ENCODE measurements at regions not wholly inside any gene's neighbourhood (a gene's known extent, or its start where the extent isn't known, plus 50 kb on each side); places are given as distances from the start of the nearest gene placed in this dataset.
A peak's percentile ranks its signal among the peaks of the same experiment; 100 is the strongest.

DNA sequence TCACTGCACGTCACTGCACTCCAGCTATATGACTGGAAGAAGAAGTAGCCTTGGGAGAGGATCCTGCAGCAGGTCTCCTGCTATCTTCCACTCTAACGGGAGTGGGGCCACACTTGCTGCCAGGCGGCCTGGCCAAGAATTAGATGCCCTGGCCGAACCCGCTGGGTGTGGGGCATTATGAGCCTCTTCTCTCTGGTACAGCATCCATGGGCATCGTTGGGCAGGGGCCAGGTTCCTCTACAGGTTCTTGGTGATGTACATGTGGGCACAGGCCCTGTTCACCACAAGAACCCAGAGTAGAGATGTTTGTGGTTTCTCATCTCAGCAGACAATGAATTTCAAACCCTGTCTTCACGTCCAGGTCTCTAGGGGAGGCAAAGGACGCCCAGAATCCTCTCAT lies 370.5 kb downstream of the NPHP4 start:
- no peak overlapping the region for H3K9ac ChIP-seq (ENCODE audit: low read length in 3 of 3)
- no peak for FAIRE-seq
- no peaks in the 10 kb centered on the region for H3K36me3 ChIP-seq (ENCODE audit: control insufficient read depth in 2 of 3, insufficient read depth in 3 of 3, low read length in 3 of 3)
- no peaks in the 10 kb centered on the region for H3K9me3 ChIP-seq (ENCODE audit: control insufficient read depth in 2 of 3, insufficient read depth in 1 of 3, low read length in 3 of 3)
- intact Hi-C loops (cut with DNase I): no loop called here
- H3K27me3 ChIP-seq (ENCODE audit: control insufficient read depth, insufficient read depth, low read length): no peaks in the 10 kb centered on the region
- no peak overlapping the region for H3K27ac ChIP-seq (ENCODE audit: low read depth in 2 of 2, low read length in 2 of 2)
- peak in 1 of 5 donors; percentile 16 for DNase-seq
- TF ChIP-seq, protein P1, sequence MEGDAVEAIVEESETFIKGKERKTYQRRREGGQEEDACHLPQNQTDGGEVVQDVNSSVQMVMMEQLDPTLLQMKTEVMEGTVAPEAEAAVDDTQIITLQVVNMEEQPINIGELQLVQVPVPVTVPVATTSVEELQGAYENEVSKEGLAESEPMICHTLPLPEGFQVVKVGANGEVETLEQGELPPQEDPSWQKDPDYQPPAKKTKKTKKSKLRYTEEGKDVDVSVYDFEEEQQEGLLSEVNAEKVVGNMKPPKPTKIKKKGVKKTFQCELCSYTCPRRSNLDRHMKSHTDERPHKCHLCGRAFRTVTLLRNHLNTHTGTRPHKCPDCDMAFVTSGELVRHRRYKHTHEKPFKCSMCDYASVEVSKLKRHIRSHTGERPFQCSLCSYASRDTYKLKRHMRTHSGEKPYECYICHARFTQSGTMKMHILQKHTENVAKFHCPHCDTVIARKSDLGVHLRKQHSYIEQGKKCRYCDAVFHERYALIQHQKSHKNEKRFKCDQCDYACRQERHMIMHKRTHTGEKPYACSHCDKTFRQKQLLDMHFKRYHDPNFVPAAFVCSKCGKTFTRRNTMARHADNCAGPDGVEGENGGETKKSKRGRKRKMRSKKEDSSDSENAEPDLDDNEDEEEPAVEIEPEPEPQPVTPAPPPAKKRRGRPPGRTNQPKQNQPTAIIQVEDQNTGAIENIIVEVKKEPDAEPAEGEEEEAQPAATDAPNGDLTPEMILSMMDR (IDR thresholded peaks at IDR 0.05; ENCODE audit: borderline replicate concordance, extremely low read depth, insufficient read depth): no peak
- no peak overlapping the region for H3K4me3 ChIP-seq (ENCODE audit: low read length in 3 of 3)
- no peaks in the 10 kb centered on the region for H3K4me1 ChIP-seq (ENCODE audit: control insufficient read depth in 2 of 3, insufficient read depth in 2 of 3, low read depth in 1 of 3, low read length in 3 of 3)

DNA sequence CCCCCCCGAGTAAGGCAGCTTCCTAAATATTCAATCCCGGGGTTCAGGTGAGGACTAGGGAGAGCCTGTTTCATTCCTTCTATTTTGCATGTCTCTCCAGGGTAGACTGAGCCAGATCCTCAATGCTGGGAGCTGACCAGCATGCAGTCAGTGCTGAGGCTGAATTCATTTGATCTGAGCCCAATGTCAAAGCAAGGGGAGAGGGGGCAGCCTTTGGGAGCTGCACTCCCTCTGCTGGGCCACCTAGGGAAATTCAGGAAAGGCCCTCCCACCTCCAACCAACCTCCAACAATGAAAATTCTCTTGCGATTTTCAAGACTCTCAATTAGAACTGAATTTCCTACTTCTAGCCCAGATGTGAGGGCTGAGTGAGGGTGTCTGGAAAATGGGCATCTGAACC lies 371.2 kb downstream of the NPHP4 start:
- H3K4me1 ChIP-seq (ENCODE audit: control insufficient read depth in 2 of 3, insufficient read depth in 2 of 3, low read depth in 1 of 3, low read length in 3 of 3): no peaks in the 10 kb centered on the region
- no peak overlapping the region for H3K9ac ChIP-seq (ENCODE audit: low read length in 3 of 3)
- H3K9me3 ChIP-seq (ENCODE audit: control insufficient read depth in 2 of 3, insufficient read depth in 1 of 3, low read length in 3 of 3): no peaks in the 10 kb centered on the region
- no peaks in the 10 kb centered on the region for H3K36me3 ChIP-seq (ENCODE audit: control insufficient read depth in 2 of 3, insufficient read depth in 3 of 3, low read length in 3 of 3)
- intact Hi-C loops (cut with DNase I): no loop called here
- H3K27me3 ChIP-seq (ENCODE audit: control insufficient read depth, insufficient read depth, low read length): no peaks in the 10 kb centered on the region
- FAIRE-seq: no peak
- no peak overlapping the region for H3K4me3 ChIP-seq (ENCODE audit: low read length in 3 of 3)
- no peak overlapping the region for H3K27ac ChIP-seq (ENCODE audit: low read depth in 2 of 2, low read length in 2 of 2)
- TF ChIP-seq, protein P1 (IDR thresholded peaks at IDR 0.05; ENCODE audit: borderline replicate concordance, extremely low read depth, insufficient read depth): peak; percentile 39
- DNase-seq: peak in 4 of 5 donors; percentile 70 to 85 (median 77)

DNA sequence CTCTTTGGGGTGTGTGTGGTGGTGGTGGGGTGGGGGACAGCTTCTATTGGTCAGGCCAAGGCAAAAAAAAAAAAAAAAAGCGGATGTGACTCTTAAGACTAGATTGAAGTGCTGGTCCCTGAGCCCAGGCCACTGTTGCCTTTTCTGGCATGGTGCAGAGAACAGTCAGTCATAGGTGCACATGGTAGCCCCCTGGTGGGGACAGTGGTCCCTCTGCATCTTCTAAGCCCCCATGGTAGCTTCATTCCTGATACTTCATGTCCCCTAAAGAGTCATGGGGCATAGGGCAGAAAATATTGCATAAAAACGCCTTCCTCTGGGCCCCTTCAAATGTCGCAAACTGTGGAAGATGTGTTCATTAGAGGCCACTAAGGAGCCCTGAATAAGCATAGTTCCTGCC lies 371.8 kb downstream of the NPHP4 start:
- Histone ChIP-seq H3K27ac (ENCODE audit: low read depth in 2 of 2, low read length in 2 of 2) (no peak overlapping the region), H3K9me3 (ENCODE audit: control insufficient read depth in 2 of 3, insufficient read depth in 1 of 3, low read length in 3 of 3) (no peaks in the 10 kb centered on the region), H3K27me3 (ENCODE audit: control insufficient read depth, insufficient read depth, low read length) (no peaks in the 10 kb centered on the region), H3K4me3 (ENCODE audit: low read length in 3 of 3) (no peak overlapping the region), H3K4me1 (ENCODE audit: control insufficient read depth in 2 of 3, insufficient read depth in 2 of 3, low read depth in 1 of 3, low read length in 3 of 3) (no peaks in the 10 kb centered on the region), H3K36me3 (ENCODE audit: control insufficient read depth in 2 of 3, insufficient read depth in 3 of 3, low read length in 3 of 3) (no peaks in the 10 kb centered on the region), H3K9ac (ENCODE audit: low read length in 3 of 3) (no peak overlapping the region)
- TF ChIP-seq, protein P1 (IDR thresholded peaks at IDR 0.05; ENCODE audit: borderline replicate concordance, extremely low read depth, insufficient read depth): no peak
- no peak for FAIRE-seq
- peak in 1 of 5 donors; percentile 20 for DNase-seq
- intact Hi-C loops (cut with DNase I): no loop called here

GRCh38 chr1:5619469-5619868 lies 372.8 kb downstream of the NPHP4 start:
- Histone ChIP-seq H3K27ac (ENCODE audit: low read depth in 2 of 2, low read length in 2 of 2) (no peak overlapping the region), H3K36me3 (ENCODE audit: control insufficient read depth in 2 of 3, insufficient read depth in 3 of 3, low read length in 3 of 3) (no peaks in the 10 kb centered on the region), H3K4me1 (ENCODE audit: control insufficient read depth in 2 of 3, insufficient read depth in 2 of 3, low read depth in 1 of 3, low read length in 3 of 3) (no peaks in the 10 kb centered on the region), H3K9ac (ENCODE audit: low read length in 3 of 3) (no peak overlapping the region), H3K9me3 (ENCODE audit: control insufficient read depth in 2 of 3, insufficient read depth in 1 of 3, low read length in 3 of 3) (no peaks in the 10 kb centered on the region), H3K27me3 (ENCODE audit: control insufficient read depth, insufficient read depth, low read length) (no peaks in the 10 kb centered on the region), H3K4me3 (ENCODE audit: low read length in 3 of 3) (no peak overlapping the region)
- FAIRE-seq (no peak), DNase-seq (no peak)
- TF ChIP-seq, protein P1 (IDR thresholded peaks at IDR 0.05; ENCODE audit: borderline replicate concordance, extremely low read depth, insufficient read depth): no peak
- intact Hi-C loops (cut with DNase I): no loop called here
